ENCODE measurements at regions not wholly inside any gene's neighbourhood (a gene's known extent, or its start where the extent isn't known, plus 50 kb on each side); places are given as distances from the start of the nearest gene placed in this dataset.

- Histone ChIP-seq H3K27ac (no peak overlapping the region), H3K27me3 (no peaks in the 10 kb centered on the region), H3K4me1 (peaks cover 32% of the 10 kb centered on the region), H3K4me3 (no peak overlapping the region), H3K36me3 (no peaks in the 10 kb centered on the region), H3K9me3 (no peaks in the 10 kb centered on the region)
- intact Hi-C loops (cut with DNase I), result no loop called here
- DNase-seq (no peak), ATAC-seq (no peak)
- TF ChIP-seq, protein P1, sequence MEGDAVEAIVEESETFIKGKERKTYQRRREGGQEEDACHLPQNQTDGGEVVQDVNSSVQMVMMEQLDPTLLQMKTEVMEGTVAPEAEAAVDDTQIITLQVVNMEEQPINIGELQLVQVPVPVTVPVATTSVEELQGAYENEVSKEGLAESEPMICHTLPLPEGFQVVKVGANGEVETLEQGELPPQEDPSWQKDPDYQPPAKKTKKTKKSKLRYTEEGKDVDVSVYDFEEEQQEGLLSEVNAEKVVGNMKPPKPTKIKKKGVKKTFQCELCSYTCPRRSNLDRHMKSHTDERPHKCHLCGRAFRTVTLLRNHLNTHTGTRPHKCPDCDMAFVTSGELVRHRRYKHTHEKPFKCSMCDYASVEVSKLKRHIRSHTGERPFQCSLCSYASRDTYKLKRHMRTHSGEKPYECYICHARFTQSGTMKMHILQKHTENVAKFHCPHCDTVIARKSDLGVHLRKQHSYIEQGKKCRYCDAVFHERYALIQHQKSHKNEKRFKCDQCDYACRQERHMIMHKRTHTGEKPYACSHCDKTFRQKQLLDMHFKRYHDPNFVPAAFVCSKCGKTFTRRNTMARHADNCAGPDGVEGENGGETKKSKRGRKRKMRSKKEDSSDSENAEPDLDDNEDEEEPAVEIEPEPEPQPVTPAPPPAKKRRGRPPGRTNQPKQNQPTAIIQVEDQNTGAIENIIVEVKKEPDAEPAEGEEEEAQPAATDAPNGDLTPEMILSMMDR (IDR thresholded peaks at IDR 0.05), result no peak
Measured at GRCh38 chr3:64354221-64354620, 129.0 kb upstream of the PRICKLE2 start.

DNA sequence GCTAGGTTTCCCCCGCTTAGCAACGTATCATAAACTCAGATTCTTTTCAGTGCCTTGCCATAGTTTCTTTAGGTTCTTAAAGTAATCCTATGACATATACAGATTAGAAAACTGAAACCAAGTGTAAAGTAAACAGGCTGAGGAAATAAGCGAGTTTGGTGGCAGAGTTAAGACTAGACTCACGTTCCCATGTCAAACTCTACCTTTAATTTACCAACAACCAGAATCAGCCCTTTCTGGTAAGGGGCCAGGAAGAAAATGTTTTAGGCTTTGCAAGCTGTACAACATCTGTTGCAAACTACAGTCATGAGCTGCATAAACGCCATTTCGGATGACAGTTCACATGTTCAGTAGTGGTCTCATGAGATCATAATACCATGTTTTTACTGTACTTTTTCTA lies 128.0 kb upstream of the PRICKLE2 start:
- Histone ChIP-seq H3K27me3 (no peaks in the 10 kb centered on the region), H3K9me3 (no peaks in the 10 kb centered on the region), H3K4me3 (no peak overlapping the region), H3K36me3 (no peaks in the 10 kb centered on the region), H3K27ac (peak overlapping the region; percentile 59), H3K4me1 (peaks cover 32% of the 10 kb centered on the region)
- ATAC-seq, result no peak
- TF ChIP-seq, protein P1 (IDR thresholded peaks at IDR 0.05), result no peak
- intact Hi-C loops (cut with DNase I), result no loop called here
- no peak for DNase-seq

GRCh38 chr3:64352639-64352992 lies 127.3 kb upstream of the PRICKLE2 start:
- DNase-seq (no peak), ATAC-seq (peak; percentile 42)
- Histone ChIP-seq H3K9me3 (no peaks in the 10 kb centered on the region), H3K36me3 (no peaks in the 10 kb centered on the region), H3K4me1 (peaks cover 32% of the 10 kb centered on the region), H3K27me3 (no peaks in the 10 kb centered on the region), H3K27ac (peak overlapping the region; percentile 59), H3K4me3 (no peak overlapping the region)
- TF ChIP-seq, protein P1 (IDR thresholded peaks at IDR 0.05), result no peak
- intact Hi-C loops (cut with DNase I), result no loop called here

DNA sequence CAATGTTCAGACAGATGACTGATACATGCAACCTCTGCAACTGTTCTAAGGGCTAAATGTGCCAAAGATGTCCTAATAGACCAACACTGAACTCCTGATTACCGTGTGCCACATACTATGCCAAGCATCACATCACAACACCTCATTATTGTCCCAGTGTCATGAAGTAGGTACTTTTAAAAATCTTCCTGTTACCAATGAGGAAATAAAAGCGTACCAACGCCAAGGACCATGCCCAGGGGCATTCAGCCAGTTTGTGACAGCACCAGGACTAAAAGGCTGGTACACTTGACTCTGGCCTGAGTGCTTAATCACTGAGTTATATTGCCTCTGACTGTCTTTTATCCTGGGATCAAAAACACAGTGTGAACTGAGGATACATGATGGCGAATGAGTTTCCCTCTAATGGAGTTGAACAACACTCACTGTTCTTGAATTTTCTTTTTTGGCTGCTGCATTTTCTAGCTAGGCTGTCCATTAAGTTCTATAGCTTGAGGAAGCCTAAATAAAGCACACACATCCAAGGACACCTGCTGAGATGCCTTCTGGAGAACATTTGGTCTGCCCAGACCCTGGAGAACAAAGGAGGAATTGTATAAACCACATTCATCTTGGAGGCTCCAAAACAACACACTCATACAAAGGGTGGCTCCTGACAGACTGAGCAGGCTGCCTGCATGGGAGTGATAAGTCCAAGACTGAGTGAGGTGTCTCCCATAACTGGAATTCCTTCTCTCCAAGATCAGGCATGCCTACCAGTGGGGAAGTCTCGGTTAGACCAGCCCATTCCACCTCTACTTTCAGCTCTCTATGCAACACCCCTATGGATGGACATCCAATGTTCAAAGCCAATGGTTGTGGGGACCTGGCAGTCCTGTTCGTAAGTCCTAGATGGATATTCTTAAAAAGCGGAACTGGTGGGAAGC lies 126.7 kb upstream of the PRICKLE2 start:
- H3K9me3 ChIP-seq, result no peaks in the 10 kb centered on the region
- H3K27me3 ChIP-seq, result no peaks in the 10 kb centered on the region
- no peak overlapping the region for H3K4me3 ChIP-seq
- ATAC-seq, result peak; percentile 62
- H3K4me1 ChIP-seq, result peaks cover 32% of the 10 kb centered on the region
- DNase-seq, result no peak
- no peak overlapping the region for H3K27ac ChIP-seq
- no peaks in the 10 kb centered on the region for H3K36me3 ChIP-seq
- intact Hi-C loops (cut with DNase I), result no loop called here
- TF ChIP-seq, protein P1 (IDR thresholded peaks at IDR 0.05), result no peak

DNA sequence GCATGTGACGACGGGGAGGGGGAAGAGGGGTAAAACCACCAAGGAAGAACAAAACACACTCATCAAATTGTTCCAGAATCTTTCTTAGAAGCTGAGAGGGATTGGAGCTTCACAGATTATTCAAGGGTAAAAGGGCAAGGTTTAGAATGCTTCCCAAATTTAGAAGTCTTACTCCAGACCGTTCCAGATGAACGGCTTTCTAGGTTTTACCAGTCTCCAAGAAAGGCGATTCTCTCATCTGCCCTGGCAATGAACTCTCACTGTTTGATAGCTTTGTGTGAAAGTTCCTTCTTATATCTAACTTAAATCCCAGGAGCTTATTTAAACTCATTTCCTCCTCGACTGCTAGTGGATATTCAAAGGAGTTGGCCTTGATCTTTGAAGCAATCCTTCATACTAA lies 124.3 kb upstream of the PRICKLE2 start:
- Histone ChIP-seq H3K36me3 (no peaks in the 10 kb centered on the region), H3K27me3 (no peaks in the 10 kb centered on the region), H3K27ac (no peak overlapping the region), H3K4me3 (no peak overlapping the region), H3K9me3 (no peaks in the 10 kb centered on the region), H3K4me1 (peaks cover 30% of the 10 kb centered on the region)
- TF ChIP-seq, protein P1 (IDR thresholded peaks at IDR 0.05), result no peak
- ATAC-seq, result no peak
- intact Hi-C loops (cut with DNase I), result no loop called here
- no peak for DNase-seq
